GM18499 (cell line): ENCODE measurements at regions not wholly inside any gene's neighbourhood (a gene's known extent, or its start where the extent isn't known, plus 50 kb on each side); places are given as distances from the start of the nearest gene placed in this dataset.
A peak's percentile ranks its signal among the peaks of the same experiment; 100 is the strongest.

Experiments
- ATAC-seq: cut with Tn5 transposase; IDR thresholded peaks from one replicate; pipeline ENCODE4 v1.9.1; 2021; ENCODE audit warnings: moderate number of reproducible peaks; ENCODE audit not compliant: insufficient read depth, unreplicated experiment

DNA sequence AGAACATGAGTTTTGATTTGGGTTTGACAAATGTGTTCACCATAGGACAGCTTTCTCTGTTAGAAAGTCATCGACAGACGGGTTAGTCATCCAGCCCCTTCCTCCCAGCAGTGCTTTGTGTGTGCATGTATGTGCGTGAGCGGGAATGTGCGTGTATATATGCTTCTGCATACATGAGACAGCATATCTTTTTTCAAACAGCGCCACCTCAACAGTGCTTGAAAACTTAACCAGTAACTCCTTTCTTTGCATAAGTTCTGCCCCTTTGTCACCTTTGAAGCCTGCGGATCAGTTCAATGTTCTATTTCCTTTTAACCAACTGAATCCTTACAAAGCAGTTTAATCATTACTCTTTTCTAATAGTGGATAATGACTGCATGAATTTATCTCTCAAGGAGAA, 351.4 kb downstream of the LPIN1 start:
- ATAC-seq = no peak

DNA sequence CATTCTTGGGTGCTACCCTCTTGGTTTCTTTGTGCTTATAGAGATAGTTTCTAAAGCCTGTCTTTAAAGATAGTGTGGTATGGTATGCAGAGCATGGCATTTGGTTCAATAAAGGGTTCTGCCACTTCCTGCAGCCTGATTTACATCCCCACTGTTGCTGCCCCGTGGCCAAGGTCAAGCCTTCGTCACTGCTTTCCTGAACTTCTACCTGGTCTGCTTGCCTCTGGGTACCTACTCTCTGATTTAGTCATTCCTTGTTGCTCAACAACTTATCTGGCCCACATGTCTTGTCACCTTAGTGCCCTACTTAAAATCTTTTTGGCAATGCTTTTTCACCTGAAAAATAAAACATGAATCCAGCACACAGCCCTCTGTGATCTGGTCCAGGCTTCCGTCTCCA, 352.9 kb downstream of the LPIN1 start:
- no peak for ATAC-seq

DNA sequence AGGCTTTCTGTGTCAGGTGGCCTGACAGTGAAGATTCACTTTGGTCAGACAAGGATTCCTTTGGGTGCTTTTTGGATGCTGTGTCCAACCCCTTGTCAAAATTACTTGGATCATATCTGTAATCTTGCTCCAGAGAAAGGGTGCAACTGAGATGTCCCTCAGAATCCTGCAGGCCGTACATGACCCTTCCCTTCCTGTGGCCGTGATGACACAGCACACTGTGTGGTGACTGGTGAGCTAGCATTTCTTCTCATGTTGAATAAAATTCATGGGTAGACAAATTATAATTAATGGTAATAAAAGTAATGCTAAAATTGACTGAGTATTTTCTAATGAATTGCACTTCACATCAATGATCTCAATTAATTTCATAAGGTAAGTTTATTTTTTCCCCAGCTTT, 356.2 kb downstream of the LPIN1 start:
- ATAC-seq = no peak

DNA sequence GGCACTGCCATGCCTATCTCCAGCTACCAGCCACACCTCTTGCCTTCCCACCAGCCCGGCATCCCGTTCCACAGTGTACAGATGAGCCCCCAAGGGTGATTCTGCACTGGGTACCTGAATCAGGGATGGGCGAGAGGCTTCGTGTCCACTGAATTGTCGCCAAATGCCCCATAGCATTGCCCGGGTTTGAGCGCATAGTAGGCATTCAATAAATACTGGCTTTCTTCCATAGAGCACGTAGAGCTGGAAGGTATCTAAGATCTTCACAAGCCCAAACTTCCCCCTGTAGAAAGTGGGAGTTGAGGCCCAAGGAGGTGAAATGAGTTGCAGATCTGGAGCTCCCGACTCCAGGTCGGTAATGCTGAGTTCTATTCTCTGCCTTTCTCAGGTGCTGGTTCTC, 358.7 kb downstream of the LPIN1 start:
- ATAC-seq = no peak

DNA sequence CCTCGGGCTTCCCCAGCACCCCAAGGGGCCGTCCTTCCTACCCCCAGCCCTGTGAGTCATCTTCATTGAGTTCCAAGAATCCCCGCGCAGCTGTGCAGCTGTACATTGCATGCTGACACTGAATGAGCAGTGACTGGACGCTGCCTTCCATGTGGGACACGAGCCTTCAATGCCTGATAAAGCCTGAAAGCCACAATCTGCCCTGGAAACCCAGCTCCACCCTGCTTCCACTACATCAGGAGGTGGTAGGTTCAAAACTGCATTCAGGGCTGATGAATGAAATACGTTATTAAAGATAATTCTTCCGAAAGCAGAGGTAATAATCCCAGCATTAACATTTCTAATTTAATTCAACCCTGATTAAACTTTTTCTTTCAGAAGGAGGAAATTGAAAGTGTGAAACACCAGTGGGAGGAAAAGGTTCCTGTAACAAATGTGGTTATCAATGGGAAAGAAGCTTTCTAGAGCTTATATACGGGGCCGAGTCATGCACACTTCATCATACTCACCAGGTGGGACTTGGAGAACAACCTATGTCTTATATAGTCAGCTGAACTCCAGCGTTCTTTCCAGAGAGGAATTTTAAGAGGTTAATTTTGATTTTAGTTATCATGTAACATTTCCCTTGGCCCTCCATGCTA, 360.1 kb downstream of the LPIN1 start:
- ATAC-seq = no peak

DNA sequence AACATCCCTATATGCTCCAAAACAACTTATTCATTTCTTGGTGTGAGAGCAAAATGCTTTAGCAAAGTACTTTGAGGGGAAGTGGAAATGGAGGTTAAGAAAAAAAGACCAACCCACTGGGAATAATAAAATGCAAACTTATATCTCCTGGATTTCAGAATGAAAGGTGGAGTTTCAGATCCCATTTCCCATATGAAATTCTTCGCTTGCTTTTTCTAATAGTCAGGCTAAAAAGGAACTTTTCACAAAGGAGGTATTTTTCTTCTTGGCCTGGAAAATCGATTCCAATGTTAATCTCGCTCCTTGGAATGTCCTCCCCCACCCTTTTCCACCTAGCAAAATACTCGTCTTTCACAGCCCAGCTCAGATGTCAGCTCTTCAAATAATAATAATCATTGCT, 360.9 kb downstream of the LPIN1 start:
- ATAC-seq = no peak

DNA sequence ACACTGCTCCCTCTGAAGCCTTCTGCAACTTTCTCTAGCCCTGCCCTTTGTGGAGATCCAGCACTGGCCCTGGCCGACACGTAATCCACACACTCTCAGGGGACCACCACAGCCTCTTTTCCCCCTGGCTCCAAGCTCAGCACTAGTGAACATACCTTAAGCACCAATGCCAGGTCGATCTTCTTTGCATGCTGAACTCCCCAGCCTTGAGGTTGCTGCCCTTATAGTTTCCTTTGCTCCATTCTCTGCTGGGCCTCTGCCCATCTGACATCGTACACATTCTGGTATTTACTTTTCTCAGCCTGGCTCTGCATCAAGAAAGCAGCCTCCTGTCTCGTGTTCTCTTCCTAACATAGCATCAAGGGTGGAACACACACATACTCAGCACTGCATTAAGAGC, 361.5 kb downstream of the LPIN1 start:
- no peak for ATAC-seq

DNA sequence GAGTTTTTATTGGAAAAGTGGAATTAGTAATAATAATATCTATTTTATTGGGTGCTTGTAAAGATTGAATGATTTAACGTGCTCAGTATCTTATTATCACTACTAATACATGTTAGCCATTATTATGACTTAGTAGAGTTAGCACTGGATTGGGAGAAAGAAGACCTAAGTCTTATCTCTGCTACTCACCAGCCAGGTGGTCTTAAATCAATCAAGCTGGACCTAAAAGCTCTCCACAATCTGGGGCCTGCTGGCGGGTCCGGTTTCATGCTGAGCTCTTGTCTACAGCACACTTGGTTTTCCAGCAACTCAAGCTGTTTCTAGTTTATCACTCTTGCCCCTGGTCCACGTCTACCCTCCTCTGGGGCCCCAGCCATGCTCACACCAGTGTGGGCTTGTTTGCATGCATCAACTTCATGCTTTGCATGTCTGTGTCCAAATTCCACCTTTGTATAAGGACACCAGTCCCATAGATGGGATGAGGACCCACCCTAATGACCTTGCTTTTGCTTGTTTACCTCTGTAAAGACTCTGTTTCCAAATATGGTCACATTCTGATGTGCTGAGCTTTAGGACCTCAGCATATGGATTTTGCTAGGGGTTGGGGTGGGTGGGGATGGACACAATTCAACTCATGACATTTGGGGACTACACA, 363.1 kb downstream of the LPIN1 start:
- ATAC-seq = no peak

DNA sequence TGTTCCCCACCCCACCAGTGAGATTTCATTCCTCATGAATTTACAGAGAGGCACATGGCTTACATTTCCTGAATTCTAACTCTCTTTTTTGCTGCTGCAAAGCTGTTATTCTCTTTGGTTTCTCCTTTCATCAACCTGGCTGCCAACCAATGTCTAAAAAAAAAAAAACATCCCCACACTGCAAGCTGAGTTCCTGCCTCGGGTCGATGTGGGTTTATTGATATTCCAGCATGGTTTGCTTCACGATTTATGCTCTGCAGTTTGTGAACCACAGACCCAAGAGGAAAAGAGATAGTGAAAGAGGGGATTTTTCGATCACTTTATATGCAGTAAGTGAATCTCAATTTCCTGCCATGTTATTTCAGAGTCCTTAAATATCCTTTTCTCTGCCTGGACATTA, 363.6 kb downstream of the LPIN1 start:
- no peak for ATAC-seq

DNA sequence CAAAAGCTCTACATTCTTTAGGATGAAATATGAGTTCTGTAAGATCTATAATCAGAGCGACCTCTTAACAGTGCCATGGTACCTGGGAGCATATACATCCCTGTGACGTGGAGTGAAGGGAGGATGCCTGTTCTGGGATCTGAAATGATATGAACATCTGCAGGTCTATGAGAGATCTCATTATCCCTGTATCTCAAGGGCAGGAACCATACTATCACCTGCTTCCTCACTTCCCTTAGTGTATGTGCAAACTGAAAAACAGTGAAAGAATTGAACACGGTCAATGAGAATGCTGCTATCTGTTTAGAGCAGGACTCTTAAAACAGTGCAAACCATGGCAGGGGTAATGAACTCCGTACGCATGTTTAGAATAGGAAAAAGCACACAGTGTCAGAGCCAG, 364.0 kb downstream of the LPIN1 start:
- no peak for ATAC-seq

DNA sequence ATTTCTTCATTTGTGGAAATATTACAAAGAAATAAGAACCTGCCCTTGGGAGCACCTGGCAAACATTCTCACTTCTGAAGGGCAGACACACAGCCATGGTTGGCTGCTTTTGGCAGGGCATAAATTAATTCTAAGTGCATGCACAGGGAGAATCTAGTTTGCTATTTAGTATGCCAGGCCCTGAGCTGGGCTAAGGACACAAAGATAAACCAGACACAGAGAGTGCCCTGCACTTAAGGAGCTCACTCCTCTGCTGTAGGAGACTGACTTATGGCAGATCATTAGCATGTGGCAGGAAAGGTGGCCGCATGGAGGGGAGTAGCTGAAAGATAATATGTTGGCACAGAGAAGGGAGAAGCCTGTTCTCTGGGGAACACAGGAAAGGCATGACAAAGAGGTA, 367.0 kb downstream of the LPIN1 start:
- no peak for ATAC-seq

DNA sequence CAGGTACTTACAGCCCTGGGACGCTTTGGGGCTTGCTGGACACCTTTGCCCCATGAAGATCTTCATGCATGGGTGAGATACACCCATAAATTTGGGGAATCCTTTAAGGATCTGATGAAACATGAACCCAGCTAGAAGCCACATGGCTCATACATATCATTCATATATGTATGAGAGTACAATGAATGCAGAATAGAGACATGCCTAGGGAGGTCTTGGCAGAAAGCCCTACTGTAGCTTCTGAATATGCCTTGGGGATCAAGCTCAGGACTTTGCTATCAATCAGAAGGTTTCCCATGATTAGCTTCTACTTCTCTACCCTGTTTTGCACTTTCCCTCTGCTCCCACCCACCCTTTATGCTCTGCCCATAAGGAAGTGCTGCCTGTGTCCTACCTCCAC, 368.4 kb downstream of the LPIN1 start:
- ATAC-seq = no peak

DNA sequence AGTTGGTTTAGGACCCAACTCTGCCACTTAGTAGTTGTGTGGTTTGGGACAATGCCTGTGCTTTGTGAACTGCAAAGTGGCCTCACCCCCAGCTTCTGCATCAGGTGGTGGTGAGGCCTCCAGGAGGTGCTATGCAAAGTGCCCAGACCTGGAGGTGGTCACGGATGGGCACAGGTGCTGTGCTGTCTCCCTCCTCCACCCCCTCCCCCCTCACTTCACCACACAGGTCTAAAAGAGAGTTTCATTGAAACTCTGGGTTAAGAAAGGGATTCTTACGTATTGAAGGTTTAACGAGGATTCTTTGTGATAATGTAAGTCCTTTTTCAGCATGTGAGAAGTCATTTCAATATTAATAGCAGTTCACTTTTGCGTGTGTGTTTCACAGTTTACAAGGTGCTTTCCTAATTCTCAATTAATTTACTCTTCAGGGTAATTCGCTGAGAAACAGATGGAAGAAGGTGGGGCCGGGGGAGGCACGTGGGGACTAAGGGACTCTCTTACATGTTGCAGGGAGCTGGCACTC, 369.9 kb downstream of the LPIN1 start:
- peak; percentile 43 for ATAC-seq

DNA sequence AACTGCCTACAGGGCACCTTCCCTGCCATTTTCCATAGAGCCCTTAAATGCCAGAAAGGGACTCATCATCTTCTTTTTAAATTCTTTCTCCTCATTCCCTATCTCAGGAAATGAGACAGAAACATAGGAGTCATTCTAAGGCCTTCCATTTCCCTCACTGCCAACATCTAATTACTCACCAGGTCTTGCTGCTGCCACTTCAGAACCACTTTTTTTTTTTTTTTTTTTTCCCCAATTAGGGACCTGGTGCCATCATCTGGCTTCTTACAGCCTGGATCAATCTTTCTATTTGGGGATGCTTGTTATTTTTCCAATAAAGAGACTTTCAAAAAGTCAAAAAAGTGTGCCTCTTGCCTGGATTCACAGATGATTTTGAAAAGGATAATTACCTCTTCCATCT, 373.4 kb downstream of the LPIN1 start:
- no peak for ATAC-seq

DNA sequence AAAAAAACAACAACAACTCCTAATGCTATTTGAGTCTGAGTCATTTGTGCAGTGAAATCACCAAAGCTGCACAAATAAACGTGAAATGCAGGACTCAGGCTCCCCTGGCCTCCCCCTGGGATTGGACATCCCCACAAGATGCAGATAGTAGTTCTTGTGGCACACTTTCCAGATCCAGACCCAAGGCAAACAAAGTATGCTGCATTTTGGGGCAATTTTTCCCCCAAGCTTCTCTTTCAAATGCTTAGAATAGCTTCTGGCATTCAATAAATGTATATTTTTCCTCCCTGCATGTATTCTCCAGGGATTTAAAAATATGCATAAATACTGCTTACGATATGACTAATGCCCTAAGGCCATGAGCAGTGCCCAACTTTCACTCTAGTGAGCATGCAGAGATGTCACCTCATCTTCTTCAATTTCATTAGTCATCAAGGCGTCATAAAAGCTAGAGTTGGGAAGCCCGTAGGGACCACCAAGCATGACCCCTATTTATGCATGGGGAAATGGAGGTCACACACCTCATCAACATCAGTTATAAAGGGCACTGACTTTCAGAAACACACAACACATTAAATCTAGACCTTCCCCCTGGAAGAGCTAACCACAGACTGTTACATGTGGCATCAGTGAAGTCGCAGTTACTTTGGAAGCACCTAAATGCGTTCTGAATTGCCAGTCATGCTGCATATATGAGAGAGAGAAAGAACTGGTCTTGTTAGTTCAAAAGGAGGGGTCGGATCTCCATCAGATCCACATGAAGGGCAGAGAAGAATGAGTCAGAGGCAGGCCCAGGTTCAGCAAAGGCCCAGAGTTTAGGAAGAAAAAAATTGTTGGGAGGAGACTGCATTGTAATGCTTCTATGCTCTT, 374.1 kb downstream of the LPIN1 start:
- no peak for ATAC-seq

DNA sequence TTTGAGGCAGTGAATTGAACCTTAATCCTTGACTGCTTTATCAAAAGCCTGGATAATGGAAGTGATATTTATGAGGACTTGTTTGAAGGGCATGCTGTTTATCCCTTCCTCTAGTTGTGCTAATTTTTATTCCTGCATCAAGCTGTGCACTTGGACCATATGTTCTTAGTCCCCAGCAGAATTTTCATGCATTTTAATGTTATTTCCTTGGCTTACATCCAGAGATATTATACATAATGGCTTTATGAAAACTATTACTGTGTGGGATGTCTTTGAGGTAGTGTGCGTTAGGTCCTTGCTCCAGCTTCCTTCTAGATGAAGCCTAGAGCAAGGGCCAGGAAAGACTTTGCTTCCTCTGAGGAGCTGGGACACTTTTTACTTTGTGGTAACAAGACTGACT, 378.4 kb downstream of the LPIN1 start:
- no peak for ATAC-seq

DNA sequence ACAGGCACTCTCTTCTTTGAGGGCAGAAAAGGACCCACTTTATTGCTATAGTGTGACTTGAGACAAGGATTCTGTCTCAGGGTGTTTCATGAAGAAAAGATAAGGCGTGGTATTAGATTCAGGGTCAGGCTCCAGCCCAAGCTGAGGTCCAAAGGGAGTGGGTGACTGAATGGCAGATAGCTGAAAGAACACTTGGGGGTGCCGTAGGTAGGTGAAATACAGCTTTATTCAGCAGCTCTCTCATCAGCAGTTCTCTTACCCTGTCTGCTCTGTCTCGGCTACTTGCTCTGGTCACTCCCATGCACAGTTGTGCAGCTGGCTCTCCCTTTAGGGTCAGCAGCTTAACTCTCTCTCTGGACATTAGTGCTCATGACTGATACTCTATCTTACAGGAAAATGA, 379.9 kb downstream of the LPIN1 start:
- ATAC-seq = no peak

DNA sequence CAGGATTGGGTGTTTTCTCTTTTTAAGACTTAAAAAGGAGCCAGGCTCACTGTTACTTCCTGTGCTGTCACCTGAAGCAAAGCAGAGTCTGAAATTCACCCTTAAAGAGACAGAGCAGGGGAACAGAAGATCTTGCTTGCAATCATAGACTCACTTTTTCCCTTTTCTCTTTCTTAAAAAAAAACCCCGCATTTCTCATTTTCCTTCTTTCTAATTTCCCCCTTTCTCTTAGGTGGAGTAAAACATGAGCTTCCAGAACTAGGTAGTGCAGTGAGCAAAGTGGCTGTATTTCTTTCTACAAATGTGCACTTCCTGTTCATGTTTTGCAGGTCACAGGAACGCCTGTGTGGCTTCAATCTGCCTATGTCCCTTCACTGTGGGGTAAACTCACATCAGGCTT, 381.2 kb downstream of the LPIN1 start:
- no peak for ATAC-seq

DNA sequence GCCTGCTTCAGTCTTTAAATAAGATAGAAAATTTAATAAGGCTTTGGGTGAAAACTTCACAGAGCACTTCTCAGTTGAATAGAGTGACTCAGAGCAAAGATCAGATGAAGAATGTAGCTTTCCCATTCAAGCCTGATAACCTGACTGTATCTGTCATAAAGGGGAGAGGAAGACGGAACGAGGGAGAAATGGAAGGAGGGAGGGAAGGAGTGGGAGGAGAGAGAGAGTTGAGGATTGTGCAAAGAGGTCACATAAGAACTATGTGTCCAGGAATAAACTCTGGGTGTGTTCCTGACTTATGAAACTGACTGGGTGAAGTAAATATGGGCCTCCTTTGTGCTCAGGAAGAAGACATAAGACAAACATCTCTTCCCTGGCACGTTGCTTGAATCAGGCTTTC, 385.5 kb downstream of the LPIN1 start:
- ATAC-seq = no peak

DNA sequence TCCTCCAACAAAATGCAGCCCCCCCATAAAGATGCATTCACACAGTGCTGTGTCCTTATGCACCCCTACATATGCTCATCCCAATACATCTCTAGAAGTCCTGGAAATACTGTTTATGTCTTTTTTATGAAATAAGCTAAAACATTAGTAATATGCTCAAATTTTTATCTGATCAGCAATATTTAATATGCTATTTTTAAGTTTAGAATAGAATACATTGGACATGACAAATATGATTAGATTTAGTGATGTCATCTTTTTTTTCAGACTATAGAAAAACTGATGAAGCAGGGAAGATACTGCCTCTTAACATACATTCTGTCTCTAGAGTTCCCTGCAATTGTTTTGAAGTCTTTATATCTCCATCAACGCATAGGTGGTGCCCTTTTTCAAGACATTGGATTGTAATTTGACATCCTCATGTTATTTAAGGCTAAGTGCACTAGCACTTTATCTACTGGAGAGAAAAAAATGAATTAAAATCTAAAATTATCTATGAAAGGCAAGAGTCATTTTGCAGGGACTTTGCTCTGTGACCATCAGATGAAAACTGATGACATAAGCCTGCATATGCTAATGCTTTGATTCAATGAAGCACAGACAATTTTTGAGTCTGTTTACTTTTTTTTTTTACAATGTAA, 395.3 kb downstream of the LPIN1 start:
- ATAC-seq = no peak

DNA sequence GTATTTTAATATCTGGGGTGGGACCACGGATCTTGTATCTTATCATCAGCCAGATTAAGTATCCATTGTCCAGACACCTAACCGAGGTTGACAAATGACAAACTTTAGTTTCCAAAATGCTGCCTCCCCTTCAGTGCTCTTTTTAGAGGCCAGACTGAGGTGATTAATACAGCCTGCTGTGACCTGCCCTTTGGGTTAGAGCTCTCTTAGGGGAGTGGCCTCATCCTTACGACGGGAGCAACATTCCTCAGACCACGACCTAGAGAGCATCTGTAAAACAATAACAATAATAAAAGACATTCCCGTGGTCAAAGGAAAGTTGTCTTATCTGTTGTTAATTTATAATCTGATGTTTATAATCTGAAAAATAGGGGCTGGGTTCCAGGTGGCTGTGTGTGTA, 405.3 kb downstream of the LPIN1 start:
- ATAC-seq = no peak
